Inflammatory macrophage treated with lipopolysaccharide for 4 hours (primary cell): ENCODE measurements at regions not wholly inside any gene's neighbourhood (a gene's known extent, or its start where the extent isn't known, plus 50 kb on each side); places are given as distances from the start of the nearest gene placed in this dataset.

Source experiments
- DNase-seq: peaks from one replicate; pipeline ENCODE4 v3.0.0-alpha.2; 2020

DNA sequence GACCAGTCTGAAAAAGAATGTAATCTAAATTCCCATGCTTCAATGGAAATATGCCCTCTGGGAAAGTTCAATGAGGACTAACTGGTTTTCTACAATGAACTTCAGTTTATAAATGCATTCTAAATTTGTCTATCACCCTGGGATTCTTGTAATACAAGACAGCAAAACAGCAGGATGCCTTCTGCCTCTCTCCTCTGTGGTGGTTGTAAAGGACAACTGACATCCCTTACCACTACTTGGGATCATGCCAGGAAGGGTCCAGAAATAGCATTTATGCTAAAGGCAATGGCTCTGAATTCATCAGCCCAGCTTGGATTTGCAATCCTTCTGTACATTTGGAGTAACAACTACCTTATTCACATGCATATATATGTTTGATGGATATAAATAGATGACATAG lies 97.3 kb upstream of the ADAMTS16 start:
- no peak for DNase-seq

DNA sequence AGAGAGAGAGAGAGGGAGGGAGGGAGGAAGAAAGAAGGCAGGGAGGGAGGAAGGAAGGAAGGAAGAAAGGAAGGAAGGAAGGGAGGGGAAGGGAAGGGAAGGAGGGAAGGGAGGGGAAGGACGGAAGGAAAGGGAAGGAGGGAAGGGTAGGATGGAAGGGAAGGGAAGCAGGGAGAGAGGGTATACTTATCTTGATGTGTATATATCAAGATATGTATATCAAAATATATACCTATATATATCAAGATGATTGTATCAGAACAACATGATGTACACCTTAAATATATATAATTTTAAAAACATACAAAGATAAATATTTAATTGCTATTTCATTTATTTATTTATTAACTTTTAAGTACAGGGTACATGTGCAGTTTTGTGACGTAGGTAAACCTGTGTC lies 96.8 kb upstream of the ADAMTS16 start:
- DNase-seq = no peak

DNA sequence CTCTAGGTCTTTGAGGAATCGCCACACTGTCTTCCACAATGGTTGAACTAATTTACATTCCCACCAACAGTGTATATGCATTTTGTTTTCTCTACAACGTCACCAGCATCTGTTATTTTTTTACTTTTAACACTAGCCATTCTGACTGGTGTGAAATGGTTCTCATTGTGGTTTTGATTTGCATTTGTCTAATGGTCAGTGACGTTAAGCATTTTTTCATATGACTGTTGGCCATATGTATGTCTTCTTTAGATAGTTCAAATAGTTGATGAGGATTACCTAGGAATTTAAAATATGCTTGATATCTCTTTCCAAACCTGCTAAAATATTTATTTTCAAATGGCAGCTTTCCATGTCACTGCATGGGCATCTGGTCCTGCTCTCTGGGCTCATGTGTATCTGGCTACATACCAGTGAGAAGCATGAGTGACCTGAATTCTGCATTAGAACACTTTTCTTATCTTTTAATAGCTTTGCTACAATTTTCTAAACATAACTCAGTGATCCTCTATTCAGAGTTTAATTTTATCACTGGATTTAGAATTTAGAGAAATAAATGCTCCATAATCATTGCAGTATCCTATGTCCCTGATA lies 95.8 kb upstream of the ADAMTS16 start:
- DNase-seq = no peak

DNA sequence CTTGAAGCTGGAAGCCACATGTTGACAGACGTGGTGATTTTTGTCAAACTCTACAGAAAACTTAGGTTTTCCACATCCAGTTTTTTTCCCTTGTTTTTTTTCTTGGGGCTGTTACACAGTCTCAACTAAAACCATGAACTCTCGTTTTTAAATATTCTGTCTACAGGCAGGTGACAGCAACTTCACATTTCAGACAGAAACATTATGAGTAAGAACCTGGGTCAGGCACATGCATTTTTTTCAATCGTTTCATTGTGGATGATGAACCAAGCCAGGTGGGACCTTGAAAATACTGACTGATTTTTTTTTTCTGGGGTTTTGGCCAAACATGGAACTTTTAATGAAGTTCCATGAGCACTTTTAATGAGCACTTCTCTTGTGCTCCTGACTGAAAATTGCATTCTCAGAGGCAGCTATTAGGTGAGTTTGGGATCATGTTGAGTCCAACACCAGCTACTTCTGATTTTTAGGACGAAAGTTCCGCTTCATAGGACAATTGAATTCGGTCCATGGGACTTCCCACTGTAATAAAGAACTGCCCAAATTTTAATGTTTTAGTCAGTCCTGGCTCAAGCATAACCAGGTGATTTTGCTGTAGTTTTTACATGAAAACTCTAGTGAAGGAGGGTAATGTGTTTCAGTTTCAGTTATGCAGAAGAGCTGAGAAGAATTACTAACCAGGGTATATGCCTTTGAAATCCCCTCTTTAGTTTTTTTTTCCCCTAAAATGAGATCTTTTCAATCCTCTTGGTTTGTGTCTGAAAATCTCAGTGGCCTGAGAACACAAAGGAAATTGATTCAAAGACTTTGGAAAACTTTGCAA lies 93.2 kb upstream of the ADAMTS16 start:
- no peak for DNase-seq

DNA sequence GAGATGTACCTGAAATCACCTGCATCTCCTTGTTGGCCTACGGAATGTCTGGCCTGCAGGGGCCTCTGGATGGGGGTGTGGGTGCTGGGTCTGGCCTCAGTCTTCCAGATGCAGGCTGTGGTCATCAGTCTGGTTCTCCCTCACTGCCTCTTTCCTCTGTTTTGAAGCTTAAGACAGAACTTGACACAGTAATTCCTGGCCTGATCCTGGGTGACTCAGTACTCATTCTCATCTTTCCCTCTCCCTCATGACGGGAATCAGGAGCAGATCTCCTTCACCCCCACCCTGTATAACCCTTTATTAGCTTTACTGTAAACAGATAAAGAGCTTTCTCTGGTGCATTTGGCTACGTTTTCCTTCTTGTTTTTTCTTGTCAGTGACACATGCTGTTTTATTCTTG lies 89.3 kb upstream of the ADAMTS16 start:
- DNase-seq = no peak

DNA sequence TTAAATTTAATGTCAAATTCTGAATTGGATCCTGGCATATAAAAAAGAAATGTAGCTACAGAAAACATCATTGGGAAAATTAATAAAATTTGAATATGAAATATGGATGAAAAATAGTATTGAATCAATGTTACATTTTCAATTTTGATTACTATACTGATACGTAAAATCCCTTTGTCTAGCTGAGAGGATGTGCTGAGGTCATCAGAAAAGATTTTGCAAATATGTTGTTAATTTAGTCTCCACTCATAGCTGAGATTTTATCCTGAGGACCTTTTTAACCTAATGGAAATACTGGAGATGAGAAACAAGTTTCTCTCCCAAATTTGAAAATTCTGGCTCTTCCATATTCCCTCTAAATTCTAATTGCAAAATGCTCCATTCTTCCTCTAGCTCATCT lies 84.4 kb upstream of the ADAMTS16 start:
- DNase-seq = no peak

DNA sequence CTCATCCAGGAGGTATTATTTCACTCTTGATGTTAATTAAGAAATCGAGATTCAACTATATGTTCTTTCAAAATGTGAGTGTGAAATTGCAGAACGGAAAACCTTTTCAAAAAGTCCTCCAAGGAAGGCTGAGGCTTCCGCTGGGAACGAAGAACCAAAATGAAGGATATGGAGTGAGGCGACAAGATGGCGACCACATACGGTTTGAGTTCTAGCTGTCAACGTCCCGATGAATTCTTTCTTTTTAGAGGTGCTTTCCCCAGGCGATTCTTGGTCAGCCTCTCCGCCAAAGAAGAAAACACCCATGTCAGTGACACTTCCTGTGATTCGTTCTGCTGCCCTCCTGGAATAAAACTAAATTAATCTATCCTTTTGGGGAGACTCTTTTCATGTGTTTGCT lies 78.3 kb upstream of the ADAMTS16 start:
- DNase-seq = no peak

DNA sequence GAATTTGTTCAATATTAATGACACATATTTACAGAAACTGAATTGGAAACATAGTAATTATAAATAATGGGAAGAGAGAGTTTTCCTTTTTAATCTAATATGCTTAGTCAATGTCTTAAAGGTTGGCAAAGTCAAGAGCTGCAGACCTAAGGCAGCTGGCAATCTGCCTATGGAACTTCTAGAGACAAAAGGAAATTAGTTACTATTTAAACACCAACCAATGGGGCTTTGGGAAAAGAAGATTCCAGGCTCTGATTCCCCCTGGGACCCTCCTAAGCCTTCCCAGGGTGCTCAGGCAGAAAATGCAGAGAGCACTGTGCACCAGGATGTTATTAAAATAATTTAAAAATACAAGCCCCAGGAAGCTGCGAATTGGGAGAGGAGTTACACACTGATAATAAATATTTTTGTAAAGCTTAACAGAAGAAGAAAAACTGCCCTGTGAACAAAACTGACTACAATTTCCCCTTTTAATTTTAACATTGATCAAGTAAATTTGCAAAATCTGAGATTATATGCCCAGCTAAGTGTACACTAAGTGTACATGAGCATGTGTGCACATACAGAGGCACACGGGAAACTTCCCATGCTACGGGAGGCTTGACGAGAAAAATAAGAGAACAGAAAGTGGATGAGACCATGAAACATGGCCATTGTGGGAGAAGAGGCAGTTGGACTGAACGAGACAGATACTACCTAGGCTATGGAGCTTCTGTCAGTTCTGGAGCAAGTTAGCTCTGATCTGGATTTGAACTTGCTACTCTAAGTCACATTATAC lies 77.4 kb upstream of the ADAMTS16 start:
- no peak for DNase-seq

DNA sequence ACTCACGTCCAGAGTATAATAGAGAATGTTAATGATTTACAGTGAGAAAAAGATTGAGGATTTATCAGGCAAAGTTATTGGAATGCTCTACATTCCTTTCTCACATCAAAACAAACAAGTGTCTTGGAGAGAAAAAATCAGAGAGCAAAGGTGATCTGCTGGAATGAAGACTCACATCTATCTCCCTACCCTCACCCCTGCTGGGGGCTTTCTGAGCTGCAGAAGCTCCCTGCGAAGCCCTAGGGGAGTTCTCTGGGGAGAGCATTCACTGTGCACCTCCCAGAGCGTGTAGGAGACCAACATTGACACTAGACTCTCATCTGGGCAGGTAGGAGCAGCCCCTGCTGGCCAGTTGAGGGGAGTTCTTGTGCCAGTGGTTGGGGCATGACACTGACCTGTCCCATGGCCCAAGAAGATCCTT lies 76.6 kb upstream of the ADAMTS16 start:
- DNase-seq = no peak

DNA sequence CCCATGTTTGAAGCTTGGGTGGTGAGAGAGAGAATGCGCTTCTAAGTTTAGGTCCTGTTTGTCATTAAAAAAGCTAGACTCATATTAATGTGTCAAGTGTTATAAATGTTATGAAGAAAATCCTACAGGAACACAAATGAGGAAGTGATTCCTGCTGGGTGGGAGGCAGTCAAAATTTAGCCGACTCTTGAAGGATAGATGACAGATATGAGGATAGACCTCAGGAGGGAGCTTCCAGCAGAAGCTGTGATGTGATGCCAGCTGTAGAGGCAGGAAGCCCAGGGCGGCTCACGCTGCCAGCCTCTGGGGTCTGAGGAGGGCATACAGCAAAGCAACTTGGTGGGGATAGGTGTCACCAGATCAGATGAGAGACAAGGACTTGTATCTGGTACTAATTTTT lies 74.7 kb upstream of the ADAMTS16 start:
- DNase-seq = no peak

DNA sequence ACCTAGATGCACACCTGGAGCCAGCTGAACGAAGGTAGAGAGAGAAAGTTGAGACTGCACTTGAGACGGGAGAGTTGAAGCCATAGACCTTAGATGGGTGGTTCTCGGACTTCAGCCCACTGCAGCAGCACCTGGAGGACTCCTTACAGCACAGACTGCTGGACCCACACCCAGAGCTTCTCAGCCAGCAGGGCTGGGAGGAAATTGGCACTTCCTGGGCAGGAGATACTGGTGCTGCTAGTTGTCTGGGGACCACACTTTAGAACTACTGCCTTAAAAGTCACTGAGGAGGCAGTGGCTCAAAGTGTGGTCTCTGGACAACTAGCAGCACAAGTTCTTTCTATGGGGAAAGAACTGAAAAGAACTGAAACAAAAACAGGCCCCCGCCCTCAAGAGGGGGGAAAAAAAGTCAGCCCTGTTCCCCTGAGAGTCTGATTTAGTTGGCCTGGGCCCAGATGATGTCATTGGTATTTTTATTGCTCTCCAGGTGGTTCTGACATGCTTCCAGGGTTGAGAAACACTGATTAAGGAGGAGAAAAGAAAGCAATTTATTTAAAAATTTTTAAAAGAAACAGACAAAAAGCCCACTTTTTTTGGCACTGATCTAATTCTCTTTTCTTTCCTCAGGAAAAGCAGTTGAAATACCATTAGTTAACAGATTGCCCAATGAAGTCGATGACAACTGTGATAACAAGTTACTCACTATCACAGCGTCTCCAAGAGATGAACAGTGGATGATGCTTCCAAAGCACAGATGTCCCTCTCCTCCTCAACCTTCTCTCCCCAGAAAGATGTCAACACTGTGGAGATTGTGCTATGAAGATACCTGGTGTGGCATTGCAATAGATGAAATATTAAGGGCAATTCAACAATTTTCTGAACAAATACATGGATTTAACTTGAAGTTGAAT lies 73.6 kb upstream of the ADAMTS16 start:
- DNase-seq = no peak

DNA sequence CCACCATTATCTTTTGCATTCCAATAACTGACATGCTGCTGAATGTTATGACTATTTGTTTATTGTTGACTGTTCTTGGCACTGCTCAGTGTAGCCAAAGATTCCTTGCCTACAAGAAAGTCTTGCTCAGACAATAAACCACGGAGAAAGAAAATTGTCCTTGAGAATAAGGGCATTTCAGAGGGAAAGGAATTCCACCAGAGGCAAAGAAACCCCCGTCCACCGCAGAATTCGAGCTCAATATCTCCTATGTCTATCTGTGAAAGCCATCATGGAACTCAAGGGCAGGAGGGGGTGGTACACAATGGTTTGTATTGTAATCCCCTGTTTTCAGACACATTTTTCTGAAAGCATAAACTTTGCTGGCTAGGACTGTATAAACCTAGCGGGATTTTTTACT lies 70.3 kb upstream of the ADAMTS16 start:
- DNase-seq = no peak

DNA sequence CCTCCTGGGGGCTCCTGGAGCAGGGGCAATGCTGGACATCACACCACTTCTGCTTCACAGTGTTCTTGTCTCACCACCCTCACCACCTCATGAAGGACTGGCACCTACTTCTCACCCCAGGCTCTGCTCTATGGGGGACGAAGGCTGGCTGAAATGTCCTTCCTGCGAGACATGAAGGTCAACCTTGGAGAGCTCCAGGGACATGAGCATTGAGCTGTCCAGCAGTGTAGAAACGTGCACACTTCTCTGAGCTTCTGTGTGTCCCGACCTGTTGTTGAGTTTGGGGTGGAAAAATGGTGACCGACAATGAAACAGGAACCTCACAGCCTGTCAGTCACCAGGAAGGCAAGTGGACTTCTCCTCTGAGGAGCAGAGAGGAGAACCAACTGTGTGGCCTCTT lies 68.6 kb upstream of the ADAMTS16 start:
- no peak for DNase-seq

DNA sequence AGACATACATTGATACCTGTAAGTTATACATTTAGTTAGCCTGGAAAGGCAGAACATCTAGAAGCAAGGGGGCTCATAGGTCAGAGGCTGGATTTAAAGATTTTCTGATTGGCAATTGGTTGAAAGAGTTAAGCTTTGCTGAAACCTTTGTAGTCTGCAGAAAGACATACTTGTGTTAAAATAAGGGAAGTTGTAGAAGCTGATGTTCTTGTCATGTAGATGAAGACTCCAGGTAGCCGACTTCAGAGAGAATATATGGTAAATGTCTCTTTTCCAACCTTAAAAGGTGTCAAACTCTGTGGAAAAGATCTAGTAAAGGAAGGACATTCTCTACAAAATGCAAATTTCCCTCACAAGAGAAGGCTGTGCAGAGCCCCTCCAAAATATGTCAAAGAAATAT lies 62.9 kb upstream of the ADAMTS16 start:
- DNase-seq = no peak

DNA sequence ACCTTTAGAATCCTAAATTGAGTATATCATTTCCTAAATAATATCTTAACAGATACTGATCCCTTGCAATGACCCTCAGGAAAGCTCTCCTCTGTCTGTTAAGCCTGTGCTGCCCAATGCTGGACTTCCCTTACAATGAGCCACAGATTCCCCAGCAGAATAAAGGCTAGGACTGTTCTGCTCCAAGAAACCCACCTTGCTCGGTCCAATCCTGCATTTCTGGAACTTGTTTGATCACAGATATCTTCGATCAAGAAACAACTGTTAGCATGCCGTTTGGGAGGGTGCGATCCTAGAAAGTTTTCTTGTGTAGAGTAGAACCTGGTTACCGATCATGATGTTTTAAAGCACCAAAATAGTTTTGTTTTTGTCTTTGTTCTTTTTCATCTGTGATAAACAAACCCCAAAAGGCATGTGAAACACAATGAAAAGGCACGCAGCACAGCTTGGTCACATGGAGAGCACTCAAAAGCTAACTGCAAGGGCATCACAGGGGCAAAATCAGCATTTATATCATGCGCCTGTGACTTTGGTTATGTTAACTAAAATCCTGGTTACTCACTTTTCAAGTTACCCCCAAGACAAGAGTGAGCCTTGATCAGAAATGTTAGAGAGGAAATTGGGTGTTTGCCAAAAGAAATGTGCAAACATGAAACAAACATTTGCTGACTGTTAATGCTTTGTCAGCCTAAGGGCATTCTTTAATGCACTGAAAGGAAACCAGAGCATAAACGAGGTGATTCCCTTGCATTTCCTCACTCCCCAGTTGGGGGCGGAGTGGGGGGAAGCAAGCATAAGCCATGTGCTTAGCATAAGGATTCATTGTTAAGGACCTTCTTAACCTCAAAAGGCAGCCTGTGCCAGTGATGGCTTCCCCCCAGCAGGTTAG lies 61.9 kb upstream of the ADAMTS16 start:
- no peak for DNase-seq

DNA sequence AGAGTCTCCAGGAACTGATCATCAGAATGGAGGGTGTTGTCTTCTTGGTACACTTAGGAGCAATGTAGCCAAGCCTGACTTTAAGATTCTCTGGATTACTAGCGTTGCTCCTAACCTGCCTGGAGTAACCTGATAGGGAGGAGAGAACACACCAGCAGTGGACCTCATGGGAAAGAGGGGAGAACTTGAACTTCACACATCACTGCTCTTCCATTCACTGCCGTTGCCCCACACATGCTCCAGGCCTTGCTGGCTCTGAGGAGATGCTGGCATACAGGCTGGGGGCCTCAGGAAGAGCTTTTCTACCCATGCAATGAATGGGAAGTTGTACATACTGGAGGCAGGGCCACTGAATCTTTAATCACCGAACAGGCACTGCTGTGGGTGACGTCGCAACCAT lies 60.3 kb upstream of the ADAMTS16 start:
- no peak for DNase-seq

DNA sequence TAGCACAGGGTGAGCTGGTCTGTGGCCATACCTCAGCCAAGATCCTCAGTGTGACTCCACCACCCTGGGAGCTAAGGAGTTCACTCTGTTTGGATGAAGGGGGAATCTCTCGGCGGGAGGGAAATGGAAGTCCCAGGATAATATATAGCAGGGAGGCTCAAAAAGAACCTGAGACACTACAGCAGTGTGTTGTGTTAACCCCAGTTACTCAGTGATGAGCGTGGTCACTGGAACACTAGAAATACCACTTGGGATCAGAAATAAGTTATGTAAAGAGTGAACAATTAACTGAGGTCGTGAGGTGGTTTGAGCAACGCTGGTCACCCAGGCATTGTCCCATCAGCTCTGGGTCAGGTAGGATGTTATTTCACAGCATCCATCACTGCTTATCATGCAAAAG lies 59.3 kb upstream of the ADAMTS16 start:
- no peak for DNase-seq

DNA sequence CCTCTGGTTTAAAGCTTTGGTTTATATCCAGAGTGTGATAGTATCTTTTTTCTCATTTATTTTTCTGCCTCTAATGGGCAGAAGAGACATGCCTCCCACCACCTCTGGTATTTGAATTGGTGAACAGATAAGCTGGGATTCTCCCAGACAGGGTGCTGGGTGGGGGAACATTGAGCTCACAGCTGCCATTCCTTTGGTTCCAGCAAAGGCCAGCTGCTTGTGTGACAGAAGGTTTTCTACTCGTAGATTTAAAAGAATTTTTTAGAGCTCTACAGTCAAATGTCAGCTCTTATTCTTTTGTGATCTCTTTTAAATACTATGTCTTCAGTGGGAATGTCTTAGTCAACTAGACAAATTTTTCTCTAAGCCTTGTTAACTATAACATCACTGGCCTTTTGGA lies 54.7 kb upstream of the ADAMTS16 start:
- no peak for DNase-seq

DNA sequence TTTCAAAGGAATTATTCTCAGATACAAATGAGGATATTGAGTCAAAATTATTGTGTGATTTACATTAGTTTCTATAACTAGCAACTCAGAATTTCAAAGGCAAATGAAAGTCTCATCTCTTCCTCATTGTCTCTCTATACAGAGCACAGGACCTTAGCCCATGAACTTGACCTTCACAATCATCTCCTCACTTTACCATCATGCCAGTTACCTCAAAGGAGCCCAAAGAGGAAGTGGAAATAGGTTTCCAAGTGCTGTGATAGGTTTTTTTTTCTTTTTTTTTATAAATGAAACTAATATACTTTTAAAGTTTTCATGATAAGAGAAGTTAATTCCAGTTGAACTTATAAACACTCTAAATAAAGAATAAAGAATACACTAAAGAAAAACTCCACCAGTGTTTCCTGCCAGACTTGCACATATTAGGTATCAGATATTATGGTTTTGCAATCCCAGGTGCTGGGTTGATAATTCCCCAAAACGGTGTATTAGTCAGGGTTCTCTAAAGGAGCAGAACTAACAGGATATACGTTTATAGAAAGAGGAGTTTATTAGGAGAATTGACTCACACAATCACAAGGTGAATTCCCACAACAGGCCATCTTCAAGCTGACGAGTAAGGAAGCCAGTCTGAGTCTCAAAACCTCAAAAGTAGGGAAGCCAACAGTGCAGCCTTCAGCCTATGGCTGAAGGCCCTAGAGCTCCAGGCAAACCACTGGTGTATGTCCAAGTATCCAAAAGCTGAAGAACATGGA lies 50.1 kb upstream of the ADAMTS16 start:
- no peak for DNase-seq
